HG03135 (cell line): ENCODE measurements at regions not wholly inside any gene's neighbourhood (a gene's known extent, or its start where the extent isn't known, plus 50 kb on each side); places are given as distances from the start of the nearest gene placed in this dataset.

Experiments
- ATAC-seq: cut with Tn5 transposase; IDR thresholded peaks from one replicate; pipeline ENCODE4 v1.9.1; 2021; ENCODE audit warnings: mild to moderate bottlenecking, moderate library complexity; ENCODE audit not compliant: unreplicated experiment

DNA sequence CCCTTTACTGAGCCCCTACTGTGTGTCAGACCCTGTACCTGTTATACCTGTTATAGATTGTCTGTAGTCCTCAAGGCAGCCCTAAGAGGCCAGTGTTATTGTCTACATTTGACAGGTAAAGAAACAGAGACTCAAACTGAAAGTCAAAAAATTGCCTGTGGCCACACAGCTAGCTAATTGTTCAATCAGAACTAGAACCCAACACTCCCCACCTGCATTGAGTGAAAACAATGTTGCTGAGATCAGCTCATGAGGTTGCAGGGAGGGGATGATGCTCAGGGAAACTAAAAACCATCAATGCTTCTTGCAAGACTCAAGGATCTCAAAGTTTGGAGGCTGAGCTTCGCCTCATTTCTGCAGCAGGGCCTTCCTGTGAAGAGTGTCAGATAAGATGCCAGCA is 109.5 kb upstream of the LMO4 start:
- ATAC-seq = no peak

DNA sequence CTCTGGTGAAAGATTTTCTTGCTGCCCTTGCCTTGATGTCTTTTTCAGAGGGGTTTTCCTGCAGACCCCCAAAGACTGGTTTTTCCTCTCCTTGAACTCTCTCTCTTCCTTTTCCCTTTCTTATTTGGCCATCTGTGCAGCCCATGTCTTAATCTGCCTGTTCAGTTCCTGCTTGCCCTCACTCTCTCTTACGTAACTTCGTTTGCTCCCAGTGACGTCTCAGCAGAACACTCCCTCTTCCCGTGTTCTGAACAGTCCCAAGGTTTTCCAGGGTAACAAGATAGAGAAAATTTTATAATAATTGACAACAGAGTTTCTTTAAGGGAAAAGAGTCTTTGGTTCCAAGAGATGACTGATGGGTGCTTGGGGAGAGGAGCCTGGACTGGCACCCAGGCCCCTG is 109.1 kb upstream of the LMO4 start:
- ATAC-seq = no peak

DNA sequence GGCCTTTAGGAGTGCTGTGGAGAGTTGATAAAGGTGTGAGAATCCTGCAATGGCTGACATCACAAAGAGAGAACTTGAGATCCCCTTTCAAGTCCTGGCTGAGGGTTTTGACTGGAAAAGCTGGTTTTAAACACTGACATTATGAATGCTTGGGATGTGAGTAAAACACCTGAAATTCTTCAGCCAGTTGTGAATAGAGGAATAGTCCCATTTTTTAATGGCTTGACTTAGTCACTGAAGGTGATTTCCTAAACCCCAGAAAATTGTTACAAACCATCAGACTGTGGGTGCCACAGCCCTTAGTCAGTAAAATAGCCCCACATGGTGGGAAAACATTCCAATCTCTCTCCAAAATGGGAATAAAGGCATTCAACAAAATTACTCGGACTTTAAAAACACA is 107.7 kb upstream of the LMO4 start:
- no peak for ATAC-seq

DNA sequence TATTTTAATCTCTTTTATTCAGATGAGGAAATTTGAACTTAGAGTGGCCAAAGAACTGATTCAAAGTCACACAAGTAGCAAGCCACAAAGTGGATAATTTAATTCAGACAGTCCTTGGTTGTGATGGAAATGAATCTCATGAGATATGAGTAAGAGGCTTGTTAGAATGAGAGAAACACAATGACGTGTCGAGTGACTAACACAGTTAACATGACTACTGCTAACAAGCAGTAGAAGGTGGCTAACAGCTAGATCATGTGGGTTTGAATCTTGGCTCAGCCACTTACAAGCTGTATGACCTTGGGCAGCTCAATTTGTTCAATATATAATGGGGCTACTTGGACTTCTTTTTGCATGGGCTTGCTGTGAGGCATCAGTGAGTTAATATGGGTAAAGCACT is 104.5 kb upstream of the LMO4 start:
- no peak for ATAC-seq

DNA sequence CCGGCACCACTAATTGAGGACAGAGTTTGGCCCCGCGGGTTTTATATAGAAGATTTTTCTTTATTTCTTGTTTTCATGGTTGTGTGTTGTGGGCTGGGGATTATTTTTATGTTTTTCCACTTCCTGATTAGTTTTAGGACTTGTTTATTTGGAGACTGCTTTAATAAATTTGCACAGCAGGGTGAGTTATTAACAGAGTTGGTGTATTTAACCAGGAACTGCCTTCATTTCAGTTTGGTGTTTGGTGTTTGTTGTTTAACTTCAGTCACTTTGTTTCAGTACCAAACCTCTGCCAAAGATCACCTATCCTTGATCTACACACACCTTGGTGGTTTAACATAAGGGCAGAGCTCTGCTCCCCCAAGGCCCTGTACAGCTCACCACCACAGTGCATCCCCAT is 103.5 kb upstream of the LMO4 start:
- no peak for ATAC-seq

DNA sequence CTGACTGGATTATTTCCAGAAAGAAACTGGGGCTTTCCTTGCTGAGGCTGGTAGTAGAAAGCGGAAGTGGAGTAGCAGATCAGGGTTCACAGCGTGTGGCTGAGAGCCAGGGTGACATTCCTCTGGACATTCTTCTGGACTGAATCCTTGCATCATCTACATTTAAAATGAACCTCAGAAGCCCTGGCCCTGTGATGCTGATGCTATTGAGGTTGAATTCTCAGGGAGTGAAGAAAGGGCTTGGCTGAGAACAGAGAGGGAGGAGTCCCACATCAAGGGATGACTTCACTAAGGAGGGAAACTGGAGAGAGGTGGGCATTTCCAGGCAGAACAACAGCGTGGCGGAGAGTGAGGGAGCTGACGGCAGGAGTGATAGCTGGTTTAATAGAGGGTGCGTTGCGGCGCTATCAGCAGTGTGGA is 102.3 kb upstream of the LMO4 start:
- ATAC-seq = peak; percentile 56

DNA sequence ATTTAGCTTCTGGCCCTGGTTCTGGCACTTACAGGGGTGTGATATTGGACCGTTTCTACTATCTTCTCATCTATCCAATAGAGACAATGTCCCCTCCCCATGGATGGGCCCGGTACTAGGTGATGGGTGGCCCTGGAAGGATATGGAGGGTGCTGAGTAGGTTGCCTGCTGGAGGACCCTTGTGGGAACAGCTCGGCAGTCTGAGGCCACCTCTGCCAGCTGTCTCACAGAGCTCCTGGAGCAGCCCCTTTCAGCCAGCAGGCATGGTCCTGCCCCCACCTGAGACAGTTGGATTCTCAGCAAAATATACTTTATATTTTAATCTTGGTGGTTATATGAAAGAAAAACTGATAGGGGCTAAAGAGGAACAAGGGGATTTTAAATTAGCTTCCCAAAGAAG is 101.0 kb upstream of the LMO4 start:
- ATAC-seq = no peak

DNA sequence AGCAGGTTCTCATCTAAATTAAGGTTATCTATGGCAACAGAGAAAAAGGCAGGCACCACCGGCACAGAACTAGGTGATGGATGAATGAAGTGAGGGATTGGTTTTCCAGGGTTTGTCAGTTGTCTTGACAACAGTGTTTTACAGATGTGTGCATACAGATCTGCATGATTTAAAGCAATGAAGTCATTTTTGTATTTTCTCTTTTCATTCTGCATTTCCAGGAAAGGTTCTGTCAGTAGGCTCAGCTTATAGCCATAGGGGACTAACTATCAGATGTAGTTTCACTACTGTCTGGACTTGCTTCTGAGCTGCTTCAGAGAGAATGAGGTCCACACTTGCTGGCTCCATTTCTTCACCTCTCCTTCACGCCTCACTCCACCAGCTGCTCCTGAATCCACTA is 98.2 kb upstream of the LMO4 start:
- ATAC-seq = no peak

DNA sequence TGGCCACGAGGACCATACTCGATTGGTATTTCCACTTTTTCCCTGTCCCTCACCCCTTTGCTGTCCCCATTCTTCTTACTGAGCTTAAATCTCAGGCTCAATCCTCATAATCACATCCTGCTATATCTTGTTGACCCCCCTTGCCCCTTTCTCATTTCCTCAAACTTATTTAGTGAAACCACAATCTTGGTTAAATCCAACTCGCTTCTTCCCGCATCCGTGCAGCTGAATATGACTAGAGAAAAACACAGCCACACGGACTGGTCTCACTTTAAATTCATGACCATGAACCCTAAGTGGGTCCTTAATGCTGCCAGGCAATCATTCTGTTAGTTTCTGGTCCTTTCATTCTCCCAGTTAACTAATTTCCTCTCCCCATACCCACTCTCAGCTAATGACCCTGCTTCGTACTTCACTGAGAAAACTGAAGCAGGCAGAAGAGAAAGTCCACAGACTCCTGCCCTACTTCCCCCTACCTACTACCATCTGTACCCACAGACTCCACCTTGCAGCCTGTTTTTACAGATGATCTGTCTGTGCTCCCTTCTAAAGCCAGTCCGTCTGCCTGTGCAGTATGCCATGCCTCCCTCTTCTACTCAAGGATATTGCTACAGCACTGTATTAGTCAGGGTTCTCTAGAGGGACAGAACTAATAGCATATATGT is 96.8 kb upstream of the LMO4 start:
- no peak for ATAC-seq

DNA sequence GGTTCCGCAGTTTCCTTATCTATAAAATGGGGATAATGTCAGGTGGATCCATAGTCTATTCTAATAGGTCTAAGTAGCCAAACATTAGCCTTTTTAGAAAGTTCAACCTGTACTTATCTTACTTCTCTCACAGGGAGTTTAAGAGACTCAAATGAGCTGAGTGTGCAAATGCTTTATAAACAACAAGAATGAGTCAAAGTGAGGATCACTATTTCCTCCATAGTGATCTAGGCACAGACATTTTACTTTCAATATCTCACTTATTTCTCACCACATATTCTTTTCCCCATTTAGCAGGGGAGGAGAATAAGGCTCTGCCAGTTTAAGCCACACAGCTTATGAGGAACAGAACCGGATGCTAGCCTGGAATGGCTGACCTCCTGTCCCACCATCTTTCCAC is 92.1 kb upstream of the LMO4 start:
- no peak for ATAC-seq

DNA sequence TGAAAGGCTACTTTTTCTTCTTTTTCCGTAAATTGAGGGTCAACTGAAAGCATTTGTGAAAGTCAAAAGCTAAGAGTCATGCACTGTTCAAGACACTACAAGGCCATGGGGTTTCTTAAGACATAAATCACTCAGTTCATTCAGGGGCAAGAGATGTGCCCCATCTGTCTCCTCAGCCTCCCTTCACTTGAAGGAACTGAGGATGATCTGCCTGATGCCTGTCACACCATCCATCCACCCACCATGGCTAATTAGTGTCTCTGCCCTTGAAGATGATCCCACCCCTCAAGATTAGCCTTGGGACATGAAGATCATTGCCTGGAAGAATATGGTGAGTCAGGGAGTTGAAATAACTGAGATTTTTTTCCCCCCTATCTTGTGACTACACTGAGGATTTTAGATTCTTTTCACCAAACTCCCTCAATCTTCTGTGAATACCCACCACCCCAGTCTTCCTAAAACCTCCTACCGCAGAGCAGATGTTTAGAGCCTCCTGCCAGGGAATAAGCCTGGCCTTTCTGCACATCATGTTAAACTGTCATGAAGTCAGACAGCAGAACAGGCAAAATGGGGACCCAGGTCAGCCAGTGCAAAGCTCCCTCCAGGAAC is 88.6 kb upstream of the LMO4 start:
- no peak for ATAC-seq

DNA sequence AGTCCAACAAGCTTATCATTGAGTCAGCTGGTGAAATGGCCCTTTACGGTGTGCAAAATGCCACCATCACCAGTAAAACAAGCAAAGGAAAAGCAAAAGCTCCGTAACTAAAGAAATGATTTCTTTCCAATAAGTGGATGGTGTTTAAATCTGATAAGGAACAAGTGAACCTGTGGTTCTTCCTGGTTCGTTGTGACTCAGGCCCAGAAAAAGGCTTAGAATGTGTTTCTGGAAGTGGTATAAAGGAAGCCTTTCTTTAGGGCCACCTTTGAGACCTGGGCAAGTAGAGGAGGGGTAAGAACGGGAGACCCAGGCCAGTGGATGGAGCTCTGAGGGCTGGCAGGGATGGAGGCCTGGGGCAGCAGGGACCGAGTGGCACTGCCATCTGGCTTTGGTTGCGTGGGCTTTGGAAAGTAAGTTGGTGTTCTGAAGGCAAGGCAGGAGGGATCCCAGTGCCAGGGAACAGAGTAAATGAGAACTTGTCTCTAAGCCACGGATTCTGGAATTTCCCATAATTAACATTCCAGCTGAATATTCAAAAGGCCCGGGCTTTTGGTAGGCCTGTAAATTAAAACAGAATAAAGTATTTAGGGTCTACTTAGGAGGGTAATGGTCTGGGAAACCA is 87.9 kb upstream of the LMO4 start:
- ATAC-seq = no peak

DNA sequence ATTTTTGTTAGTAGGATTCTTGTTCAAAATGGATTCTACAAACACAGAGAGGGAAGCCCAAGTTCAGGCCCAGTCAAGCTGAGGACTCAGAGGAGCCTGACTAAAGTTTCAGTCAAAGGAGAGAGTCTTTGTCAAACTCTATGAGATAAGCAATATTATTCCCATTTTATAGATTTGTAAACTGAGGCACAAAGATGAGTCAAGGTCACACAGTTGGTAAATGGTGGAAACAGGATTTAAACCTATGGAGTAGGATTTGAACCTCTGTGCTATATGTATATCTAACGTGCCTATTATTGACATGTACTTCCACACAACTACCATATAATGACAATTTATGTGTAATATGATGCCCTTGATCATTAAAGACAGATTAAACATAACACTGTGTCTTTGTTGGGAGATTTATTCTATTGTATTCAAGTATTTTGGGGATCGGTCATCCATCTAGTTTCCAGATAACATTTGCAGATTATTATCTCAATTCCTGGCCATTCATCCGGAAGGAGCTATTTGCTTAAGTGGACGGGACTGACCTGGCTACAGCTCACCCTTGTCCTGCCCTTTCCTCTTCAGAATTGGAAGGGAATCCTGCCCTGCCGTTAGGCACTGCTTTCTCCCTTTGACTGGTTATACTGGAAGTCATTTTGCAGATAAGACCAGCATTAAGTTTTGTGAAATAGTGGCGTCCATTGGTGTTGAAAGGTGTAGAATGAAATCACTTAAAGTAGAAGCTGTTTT is 86.1 kb upstream of the LMO4 start:
- no peak for ATAC-seq

DNA sequence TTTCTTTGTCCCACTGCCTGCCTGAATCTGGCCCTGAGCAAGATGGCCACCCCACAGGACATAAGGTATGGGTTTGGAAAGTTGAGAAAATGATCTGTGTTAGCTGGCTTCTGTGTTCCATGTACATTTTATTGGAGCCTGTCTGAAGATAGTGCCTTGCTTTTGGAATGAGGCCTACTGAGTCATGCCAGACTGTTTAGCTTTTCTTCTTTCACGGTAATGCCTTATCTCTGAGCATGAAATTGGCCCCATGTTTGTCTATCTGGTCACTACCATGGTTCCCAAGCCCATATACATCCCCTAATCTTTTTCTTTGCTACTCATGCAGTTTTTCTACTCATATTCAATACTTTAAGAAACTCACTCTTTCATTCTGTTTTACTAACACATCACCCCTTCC is 85.1 kb upstream of the LMO4 start:
- no peak for ATAC-seq

DNA sequence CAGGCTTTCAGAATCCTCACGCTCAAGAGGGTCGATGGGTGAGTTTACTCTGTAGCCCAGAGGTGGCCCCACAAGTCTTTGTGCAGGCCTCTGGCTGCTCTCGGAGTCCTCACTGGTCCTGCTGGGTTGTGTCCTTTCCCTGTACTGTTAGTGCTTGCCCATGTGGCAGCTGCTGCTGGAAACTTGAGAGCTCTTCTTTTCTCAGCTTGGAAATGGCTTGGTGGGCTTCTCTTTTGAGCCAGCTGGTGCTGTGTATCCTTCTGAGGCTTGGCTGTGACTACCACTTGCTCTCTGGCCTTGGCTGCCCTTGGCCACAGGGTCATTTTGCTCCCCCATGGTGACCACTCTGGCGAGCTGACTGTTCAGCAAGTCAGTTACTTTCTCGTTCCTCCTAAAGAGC is 82.2 kb upstream of the LMO4 start:
- ATAC-seq = no peak

DNA sequence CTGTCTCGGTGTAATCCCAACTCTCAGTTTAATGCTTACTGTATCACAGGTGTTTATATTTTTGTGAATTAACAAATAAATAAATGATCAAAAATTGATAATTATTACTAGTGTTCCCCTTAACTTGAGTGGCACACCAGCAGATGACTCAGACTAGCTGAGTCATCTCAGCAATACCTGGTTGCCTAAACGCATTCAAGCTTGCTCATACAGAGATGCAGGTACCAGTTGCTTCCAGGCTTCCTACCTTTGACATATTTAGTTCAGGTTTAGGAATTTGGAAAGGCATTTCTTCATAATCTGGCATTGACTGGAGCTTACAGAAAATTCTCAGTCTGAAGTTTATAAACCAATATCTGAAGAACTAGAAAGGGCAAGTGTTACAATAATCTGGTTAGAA is 78.9 kb upstream of the LMO4 start:
- no peak for ATAC-seq

DNA sequence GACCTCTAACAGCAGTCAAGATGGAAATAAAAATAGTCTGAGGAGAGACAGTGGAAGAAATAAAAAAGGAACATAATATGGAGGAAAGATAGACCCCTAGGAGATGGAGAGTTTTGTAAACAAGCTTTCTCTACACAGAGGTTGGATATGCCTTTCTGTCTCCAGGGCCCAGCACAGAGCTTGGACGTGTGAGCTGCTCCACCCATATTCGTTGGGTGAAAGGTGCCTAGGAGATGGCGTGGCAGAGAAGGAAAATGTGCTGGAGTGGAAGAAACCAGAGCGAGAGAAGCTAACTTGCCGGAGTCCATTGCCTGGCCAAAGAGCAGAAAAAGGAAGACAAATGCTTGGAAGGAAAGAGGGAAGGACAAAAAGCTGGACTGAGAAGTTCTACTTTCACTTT is 78.3 kb upstream of the LMO4 start:
- no peak for ATAC-seq

DNA sequence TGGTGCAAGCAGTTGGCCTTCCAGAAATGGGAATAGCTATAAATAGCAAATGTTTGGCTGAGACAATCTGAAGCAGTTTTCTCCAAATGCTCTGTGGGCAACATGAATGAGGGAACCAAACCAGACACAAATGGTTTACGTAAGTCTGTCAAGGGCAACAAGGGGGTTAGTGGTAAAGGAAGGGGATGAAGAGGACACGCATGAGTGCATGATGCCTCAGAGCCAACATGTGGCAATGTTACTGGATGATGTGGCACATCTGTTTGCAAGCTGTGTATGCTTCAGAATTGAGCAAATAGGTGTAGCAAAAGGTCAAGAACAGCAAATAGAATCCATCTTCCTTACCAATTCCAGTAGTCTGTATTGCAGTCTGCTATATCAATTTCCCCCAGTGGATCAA is 76.3 kb upstream of the LMO4 start:
- no peak for ATAC-seq

DNA sequence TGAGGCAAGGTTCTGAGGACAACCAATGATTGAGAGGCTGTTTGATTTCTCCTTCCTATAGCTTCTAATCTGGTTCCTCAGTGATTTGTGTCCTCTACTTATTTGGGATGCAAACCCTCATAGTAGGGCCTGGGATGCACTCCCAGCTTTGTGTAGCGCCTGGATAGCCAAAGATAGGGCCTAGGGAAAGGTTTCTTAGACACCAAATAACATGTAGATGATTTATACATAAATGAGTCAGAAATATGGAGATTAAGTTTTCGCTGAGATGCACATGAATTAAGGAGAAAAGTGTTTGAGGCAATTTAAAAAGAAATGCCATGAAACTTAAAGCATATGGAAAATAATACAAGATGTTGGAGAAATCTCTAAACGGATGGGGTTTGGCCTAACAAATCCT is 66.0 kb upstream of the LMO4 start:
- ATAC-seq = no peak

DNA sequence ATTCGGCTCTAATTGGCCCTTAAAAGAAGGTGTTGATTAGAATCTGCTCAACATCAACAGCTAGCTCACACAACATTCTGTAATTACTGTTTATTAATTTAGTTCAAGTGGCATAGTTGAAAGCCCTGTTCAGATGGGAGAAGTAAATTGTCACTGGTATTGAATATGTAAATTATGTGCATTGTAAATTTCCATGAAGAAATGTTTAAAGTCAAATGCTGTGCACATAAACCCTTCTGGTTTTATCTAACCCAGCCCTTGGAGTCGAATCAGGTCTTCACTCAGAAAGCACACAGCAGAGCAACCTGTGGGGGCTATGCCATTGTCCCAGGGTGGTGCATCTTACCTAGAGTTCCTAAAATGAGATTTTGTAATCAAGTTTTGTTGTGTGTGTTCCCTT is 65.4 kb upstream of the LMO4 start:
- ATAC-seq = no peak

DNA sequence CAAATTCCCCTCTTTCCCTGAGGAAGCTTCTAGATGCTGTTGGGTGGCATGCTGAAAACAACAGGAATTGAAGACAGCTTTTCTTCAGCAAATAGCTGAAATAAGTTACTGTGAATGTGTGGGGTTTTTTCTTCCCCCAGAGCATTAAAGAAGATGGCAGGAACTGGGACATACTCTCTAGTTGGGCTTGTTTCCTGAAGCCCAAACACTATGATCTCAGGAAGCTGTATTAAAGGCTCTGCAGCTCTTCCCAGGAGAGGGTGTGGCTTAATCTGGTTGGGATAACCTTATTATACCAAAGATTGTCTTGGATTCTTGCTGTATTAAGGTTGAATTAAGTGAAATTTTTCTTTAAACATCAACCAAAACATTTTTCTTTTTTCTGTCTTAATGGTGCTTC is 64.9 kb upstream of the LMO4 start:
- no peak for ATAC-seq

DNA sequence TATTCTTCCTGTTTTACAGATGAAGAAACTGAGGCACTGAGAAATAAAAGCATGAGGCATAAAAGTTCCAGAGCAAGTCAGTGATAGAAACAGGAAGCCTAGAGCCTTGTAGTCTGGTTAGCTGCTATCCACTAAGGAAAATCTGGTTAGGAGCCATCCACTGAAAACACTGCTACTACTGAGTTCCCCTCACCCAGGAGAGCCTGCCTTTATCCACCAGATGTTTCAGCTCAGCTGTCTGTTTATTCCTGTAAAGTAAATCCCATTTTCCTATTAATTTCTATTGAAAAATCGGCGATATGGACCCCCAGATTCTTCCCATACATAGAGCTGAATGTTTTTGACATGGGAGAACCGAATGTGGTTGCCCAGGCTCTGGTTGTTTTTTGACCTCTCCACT is 63.7 kb upstream of the LMO4 start:
- no peak for ATAC-seq
